ENCODE measurements at regions not wholly inside any gene's neighbourhood (a gene's known extent, or its start where the extent isn't known, plus 50 kb on each side); places are given as distances from the start of the nearest gene placed in this dataset.

- TF ChIP-seq FOXP2 (optimal IDR thresholded peaks at IDR 0.05; ENCODE audit: borderline replicate concordance, extremely low read depth, extremely low read length, insufficient read depth) (no peak), POLR2AphosphoS5 (IDR thresholded peaks at IDR 0.05; ENCODE audit: low read depth, low read length) (no peak), REST (IDR thresholded peaks at IDR 0.05; ENCODE audit: insufficient read depth in 1 of 2, low read depth in 2 of 2, low read length in 2 of 2) (no peak), SIN3A (IDR thresholded peaks at IDR 0.05; ENCODE audit: borderline replicate concordance, insufficient read depth, low read length) (no peak)
Observed at GRCh38 chr6:169930799-169931198, 179.4 kb downstream of the ERMARD start.
